Head of caudate nucleus (tissue), 42 donors: ENCODE measurements at regions not wholly inside any gene's neighbourhood (a gene's known extent, or its start where the extent isn't known, plus 50 kb on each side); places are given as distances from the start of the nearest gene placed in this dataset.
"Not testable (repeated sequence)": the region's sequence is repeated elsewhere in the genome, so short reads cannot be mapped to it uniquely, and the experiment has no call there.

Experiments used
- DNase-seq, 42 donors: peaks; one replicate each; pipeline versions ENCODE4 v3.0.0 to v3.0.0-alpha.2; 2020 to 2021; ENCODE audit warnings: mixed read lengths in 7 of 42
- intact Hi-C: fragments of 100-400 bp; cut with DNase I; formaldehyde crosslinking; loops from one replicate; pipeline ENCODE4 v1.15.0; 2022

GRCh38 chr3:147099076-147099475 is 307.3 kb downstream of the ZIC4 start:
- intact Hi-C loops = no loop called here
- DNase-seq = no peak

GRCh38 chr3:147090461-147090860 is 315.9 kb downstream of the ZIC4 start:
- no peak for DNase-seq
- intact Hi-C loops = no loop called here

GRCh38 chr3:147089286-147089685 is 317.1 kb downstream of the ZIC4 start:
- intact Hi-C loops = no loop called here
- peak in 1 of 42 donors; percentile 19 for DNase-seq

GRCh38 chr3:147059500-147059899 is 346.8 kb downstream of the ZIC4 start:
- intact Hi-C loops, DNase-seq: not testable (repeated sequence)

- no peak for DNase-seq
- intact Hi-C loops = no loop called here
These were observed 356.5 kb downstream of the ZIC4 start for GRCh38 chr3:147049821-147050220.

GRCh38 chr3:147049305-147049704 is 357.0 kb downstream of the ZIC4 start:
- intact Hi-C loops = no loop called here
- DNase-seq = no peak

GRCh38 chr3:147046916-147047315 is 359.4 kb downstream of the ZIC4 start:
- intact Hi-C loops = no loop called here
- DNase-seq = no peak

- DNase-seq = no peak
- intact Hi-C loops = no loop called here
These were observed 367.9 kb downstream of the ZIC4 start for GRCh38 chr3:147038481-147038880.

- intact Hi-C loops = no loop called here
These were observed 372.0 kb downstream of the ZIC4 start for GRCh38 chr3:147034359-147034758.

GRCh38 chr3:147030274-147030673 is 376.1 kb downstream of the ZIC4 start:
- DNase-seq = no peak
- intact Hi-C loops = no loop called here

More at GRCh38 chr3:147034359-147034758, 372.0 kb downstream of the ZIC4 start:
- DNase-seq = no peak

- intact Hi-C loops = no loop called here
These were observed 391.0 kb downstream of the ZIC4 start for GRCh38 chr3:147015334-147015733.

GRCh38 chr3:147008886-147009285 is 397.5 kb downstream of the ZIC4 start:
- no peak for DNase-seq
- intact Hi-C loops = no loop called here

More at GRCh38 chr3:147015334-147015733, 391.0 kb downstream of the ZIC4 start:
- DNase-seq = no peak

- intact Hi-C loops = no loop called here
- no peak for DNase-seq
These were observed 397.9 kb downstream of the ZIC4 start for GRCh38 chr3:147008458-147008857.

- intact Hi-C loops = no loop called here
- no peak for DNase-seq
These were observed 398.6 kb downstream of the ZIC4 start for GRCh38 chr3:147007736-147008245.

GRCh38 chr3:147002721-147003120 is 397.6 kb upstream of the PLSCR5 start:
- intact Hi-C loops = no loop called here
- no peak for DNase-seq

- intact Hi-C loops = no loop called here
- DNase-seq = no peak
These were observed 395.1 kb upstream of the PLSCR5 start for GRCh38 chr3:147000274-147000673.

- no peak for DNase-seq
- intact Hi-C loops = no loop called here
These were observed 386.8 kb upstream of the PLSCR5 start for GRCh38 chr3:146991907-146992306.

GRCh38 chr3:146975476-146975875 is 370.3 kb upstream of the PLSCR5 start:
- intact Hi-C loops = no loop called here
- no peak for DNase-seq

GRCh38 chr3:146975032-146975431 is 369.9 kb upstream of the PLSCR5 start:
- intact Hi-C loops = no loop called here
- no peak for DNase-seq

- intact Hi-C loops = no loop called here
- no peak for DNase-seq
These were observed 368.9 kb upstream of the PLSCR5 start for GRCh38 chr3:146974001-146974400.

GRCh38 chr3:146972726-146973125 is 367.6 kb upstream of the PLSCR5 start:
- intact Hi-C loops = no loop called here
- no peak for DNase-seq

- intact Hi-C loops = no loop called here
- no peak for DNase-seq
These were observed 365.1 kb upstream of the PLSCR5 start for GRCh38 chr3:146970236-146970635.
